Upper lobe of right lung (tissue), 1 donor: ENCODE measurements at regions not wholly inside any gene's neighbourhood (a gene's known extent, or its start where the extent isn't known, plus 50 kb on each side); places are given as distances from the start of the nearest gene placed in this dataset.

Experiments used
- ATAC-seq: fragments of 200-7000 bp; cut with Tn5 transposase; one replicate; pipeline ENCODE4 v1.9.1; 2020; ENCODE audit warnings: mild to moderate bottlenecking, moderate library complexity
- DNase-seq: peaks from one replicate; pipeline ENCODE4 v3.0.0-alpha.2; 2020
- H3K27ac ChIP-seq: fragments of 200-600 bp; one replicate; pipeline ENCODE4 v1.8.0; 2022
- H3K27me3 ChIP-seq: fragments of 200-600 bp; one replicate; pipeline ENCODE4 v1.8.0; 2022; ENCODE audit warnings: mild to moderate bottlenecking
- H3K36me3 ChIP-seq: fragments of 200-600 bp; one replicate; pipeline ENCODE4 v1.8.0; 2022
- H3K4me1 ChIP-seq: fragments of 200-600 bp; one replicate; pipeline ENCODE4 v1.8.0; 2022
- H3K4me3 ChIP-seq: fragments of 200-600 bp; one replicate; pipeline ENCODE4 v1.8.0; 2022; ENCODE audit warnings: mild to moderate bottlenecking
- H3K9me3 ChIP-seq: fragments of 200-600 bp; one replicate; pipeline ENCODE4 v1.8.0; 2022
- intact Hi-C: fragments of 100-400 bp; cut with DNase I; formaldehyde crosslinking; loops from one replicate; pipeline ENCODE4 v1.11.0; 2022
- TF ChIP-seq, protein P1 (sequence below): fragments of 200-600 bp; IDR thresholded peaks from one replicate; pipeline ENCODE4 v1.8.0; 2022; ENCODE audit warnings: antibody characterized with exemption
- donor health status: DM: no; HTN: yes; CAD: no; lungs with severe emphysema.

- Histone ChIP-seq H3K27me3 (no peaks in the 10 kb centered on the region), H3K9me3 (no peaks in the 10 kb centered on the region), H3K4me3 (no peak overlapping the region), H3K36me3 (no peaks in the 10 kb centered on the region), H3K27ac (no peak overlapping the region), H3K4me1 (no peaks in the 10 kb centered on the region)
- intact Hi-C loops, result no loop called here
- ATAC-seq, result no peak
- TF ChIP-seq, protein P1, sequence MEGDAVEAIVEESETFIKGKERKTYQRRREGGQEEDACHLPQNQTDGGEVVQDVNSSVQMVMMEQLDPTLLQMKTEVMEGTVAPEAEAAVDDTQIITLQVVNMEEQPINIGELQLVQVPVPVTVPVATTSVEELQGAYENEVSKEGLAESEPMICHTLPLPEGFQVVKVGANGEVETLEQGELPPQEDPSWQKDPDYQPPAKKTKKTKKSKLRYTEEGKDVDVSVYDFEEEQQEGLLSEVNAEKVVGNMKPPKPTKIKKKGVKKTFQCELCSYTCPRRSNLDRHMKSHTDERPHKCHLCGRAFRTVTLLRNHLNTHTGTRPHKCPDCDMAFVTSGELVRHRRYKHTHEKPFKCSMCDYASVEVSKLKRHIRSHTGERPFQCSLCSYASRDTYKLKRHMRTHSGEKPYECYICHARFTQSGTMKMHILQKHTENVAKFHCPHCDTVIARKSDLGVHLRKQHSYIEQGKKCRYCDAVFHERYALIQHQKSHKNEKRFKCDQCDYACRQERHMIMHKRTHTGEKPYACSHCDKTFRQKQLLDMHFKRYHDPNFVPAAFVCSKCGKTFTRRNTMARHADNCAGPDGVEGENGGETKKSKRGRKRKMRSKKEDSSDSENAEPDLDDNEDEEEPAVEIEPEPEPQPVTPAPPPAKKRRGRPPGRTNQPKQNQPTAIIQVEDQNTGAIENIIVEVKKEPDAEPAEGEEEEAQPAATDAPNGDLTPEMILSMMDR, result no peak
- DNase-seq, result no peak
Observed at GRCh38 chr4:42205541-42205940, 53.1 kb upstream of the BEND4 start.

GRCh38 chr4:42216664-42217063, 64.2 kb upstream of the BEND4 start:
- TF ChIP-seq, protein P1, result no peak
- ATAC-seq (no peak), DNase-seq (no peak)
- Histone ChIP-seq H3K9me3 (no peaks in the 10 kb centered on the region), H3K4me3 (no peak overlapping the region), H3K27ac (no peak overlapping the region), H3K4me1 (no peaks in the 10 kb centered on the region), H3K27me3 (no peaks in the 10 kb centered on the region), H3K36me3 (no peaks in the 10 kb centered on the region)
- intact Hi-C loops, result no loop called here

DNA sequence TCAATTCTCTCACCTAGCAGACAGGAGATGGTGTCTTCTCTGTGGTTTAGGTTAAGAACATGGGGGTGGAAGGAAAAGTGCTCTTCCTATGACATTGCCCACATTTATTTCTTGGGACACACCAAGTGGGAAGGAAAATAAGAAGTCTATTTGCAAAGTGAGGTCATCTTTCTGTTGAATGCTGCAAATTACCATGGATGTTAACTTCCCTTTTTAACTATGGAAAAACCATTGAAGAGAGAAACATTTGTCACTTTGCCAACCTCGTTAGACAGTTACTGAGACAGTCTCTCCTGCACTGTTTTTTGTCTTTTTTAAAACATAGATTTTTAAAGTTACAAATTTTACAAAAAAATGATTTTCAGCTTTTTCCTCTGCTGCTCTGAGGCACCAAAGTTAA, 72.8 kb upstream of the BEND4 start:
- intact Hi-C loops, result no loop called here
- DNase-seq (no peak), ATAC-seq (no peak)
- no peaks in the 10 kb centered on the region for H3K36me3 ChIP-seq
- H3K9me3 ChIP-seq, result no peaks in the 10 kb centered on the region
- H3K4me3 ChIP-seq, result no peak overlapping the region
- H3K27me3 ChIP-seq, result no peaks in the 10 kb centered on the region
- H3K27ac ChIP-seq, result no peak overlapping the region
- H3K4me1 ChIP-seq, result no peaks in the 10 kb centered on the region
- TF ChIP-seq, protein P1, result no peak

DNA sequence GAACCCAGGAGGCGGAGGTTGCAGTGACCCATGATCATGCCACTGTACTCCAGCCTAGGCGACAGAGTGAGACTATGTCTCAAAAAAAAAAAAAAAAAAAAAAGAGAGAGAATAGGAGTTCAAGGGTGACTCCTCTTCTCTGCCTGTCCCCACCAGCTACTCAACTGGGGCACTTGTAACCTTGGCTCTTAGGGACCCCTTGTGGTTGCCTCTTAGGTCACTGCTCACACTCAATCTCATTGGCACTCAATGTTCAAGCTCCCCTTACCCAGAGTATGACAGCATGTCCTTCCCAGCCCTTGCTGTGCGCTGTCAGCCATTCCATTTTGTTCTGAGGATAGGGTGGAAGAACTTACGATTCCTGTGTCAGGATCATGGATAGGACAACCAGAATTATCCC, 82.4 kb upstream of the BEND4 start:
- TF ChIP-seq, protein P1, result no peak
- ATAC-seq (no peak), DNase-seq (no peak)
- intact Hi-C loops, result no loop called here
- H3K36me3 ChIP-seq, result no peaks in the 10 kb centered on the region
- H3K27me3 ChIP-seq, result no peaks in the 10 kb centered on the region
- no peak overlapping the region for H3K27ac ChIP-seq
- H3K9me3 ChIP-seq, result no peaks in the 10 kb centered on the region
- no peak overlapping the region for H3K4me3 ChIP-seq
- no peaks in the 10 kb centered on the region for H3K4me1 ChIP-seq

- Histone ChIP-seq H3K4me1 (no peaks in the 10 kb centered on the region), H3K27me3 (no peaks in the 10 kb centered on the region), H3K4me3 (no peak overlapping the region), H3K36me3 (no peaks in the 10 kb centered on the region), H3K27ac (no peak overlapping the region), H3K9me3 (no peaks in the 10 kb centered on the region)
- TF ChIP-seq, protein P1, result no peak
- intact Hi-C loops, result no loop called here
- ATAC-seq (no peak), DNase-seq (no peak)
Observed at GRCh38 chr4:42235304-42236021, 83.0 kb upstream of the BEND4 start.

GRCh38 chr4:42237010-42237409, 84.6 kb upstream of the BEND4 start:
- no peak for ATAC-seq
- no peak overlapping the region for H3K4me3 ChIP-seq

More at GRCh38 chr4:42237010-42237409, 84.6 kb upstream of the BEND4 start:
- TF ChIP-seq, protein P1, result no peak
- Histone ChIP-seq H3K4me1 (no peaks in the 10 kb centered on the region), H3K27ac (no peak overlapping the region), H3K36me3 (no peaks in the 10 kb centered on the region), H3K27me3 (no peaks in the 10 kb centered on the region), H3K9me3 (no peaks in the 10 kb centered on the region)
- DNase-seq, result no peak
- intact Hi-C loops, result no loop called here
